ENCODE measurements at regions not wholly inside any gene's neighbourhood (a gene's known extent, or its start where the extent isn't known, plus 50 kb on each side); places are given as distances from the start of the nearest gene placed in this dataset.

DNA sequence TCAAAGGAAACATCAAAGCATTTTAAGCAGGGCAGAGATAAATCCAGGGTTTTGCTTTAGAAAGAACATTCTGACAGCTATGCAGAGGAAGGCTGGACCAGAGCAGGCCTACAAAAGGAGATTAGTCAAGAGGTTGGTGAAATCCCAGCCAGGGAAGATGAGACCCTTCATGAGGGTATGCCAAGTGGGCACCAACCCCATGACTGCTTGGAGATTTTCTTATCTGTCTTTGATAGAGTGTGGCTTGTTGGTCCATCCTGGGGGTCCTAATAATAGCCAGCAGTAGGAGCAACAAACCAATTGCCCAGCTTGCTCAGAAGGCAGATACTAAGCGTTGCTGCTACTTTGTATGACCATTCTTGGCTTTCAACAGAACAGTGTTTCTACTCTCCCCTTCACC lies 895.4 kb downstream of the EPHA4 start (continued):
- TF ChIP-seq POLR2H (tag; IDR thresholded peaks at IDR 0.05; ENCODE audit: low read depth) (no peak), ZBTB9 (CRISPR knock-in tag; IDR thresholded peaks at IDR 0.05) (no peak), EWSR1 (IDR thresholded peaks at IDR 0.05; ENCODE audit: borderline replicate concordance, low read depth, partially characterized antibody) (no peak), ZBTB26 (CRISPR knock-in tag; IDR thresholded peaks at IDR 0.05) (no peak), NFXL1 (CRISPR knock-in tag; IDR thresholded peaks at IDR 0.05) (no peak), TAF9B (IDR thresholded peaks at IDR 0.05; ENCODE audit: partially characterized antibody) (no peak), ARID1B (IDR thresholded peaks at IDR 0.05) (no peak)
- TF ChIP-seq, protein P1, sequence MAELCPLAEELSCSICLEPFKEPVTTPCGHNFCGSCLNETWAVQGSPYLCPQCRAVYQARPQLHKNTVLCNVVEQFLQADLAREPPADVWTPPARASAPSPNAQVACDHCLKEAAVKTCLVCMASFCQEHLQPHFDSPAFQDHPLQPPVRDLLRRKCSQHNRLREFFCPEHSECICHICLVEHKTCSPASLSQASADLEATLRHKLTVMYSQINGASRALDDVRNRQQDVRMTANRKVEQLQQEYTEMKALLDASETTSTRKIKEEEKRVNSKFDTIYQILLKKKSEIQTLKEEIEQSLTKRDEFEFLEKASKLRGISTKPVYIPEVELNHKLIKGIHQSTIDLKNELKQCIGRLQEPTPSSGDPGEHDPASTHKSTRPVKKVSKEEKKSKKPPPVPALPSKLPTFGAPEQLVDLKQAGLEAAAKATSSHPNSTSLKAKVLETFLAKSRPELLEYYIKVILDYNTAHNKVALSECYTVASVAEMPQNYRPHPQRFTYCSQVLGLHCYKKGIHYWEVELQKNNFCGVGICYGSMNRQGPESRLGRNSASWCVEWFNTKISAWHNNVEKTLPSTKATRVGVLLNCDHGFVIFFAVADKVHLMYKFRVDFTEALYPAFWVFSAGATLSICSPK (IDR thresholded peaks at IDR 0.05; ENCODE audit: borderline replicate concordance) = no peak

Data from K562 (cell line).